GM19324 (cell line): ENCODE measurements at regions not wholly inside any gene's neighbourhood (a gene's known extent, or its start where the extent isn't known, plus 50 kb on each side); places are given as distances from the start of the nearest gene placed in this dataset.

Source experiments
- ATAC-seq: cut with Tn5 transposase; IDR thresholded peaks from one replicate; pipeline ENCODE4 v1.9.1; 2021; ENCODE audit warnings: mild to moderate bottlenecking, moderate library complexity; ENCODE audit not compliant: unreplicated experiment, low FRiP score

GRCh38 chr2:129103936-129104878, 785.5 kb upstream of the HS6ST1 start:
- no peak for ATAC-seq

- no peak for ATAC-seq
These were observed 793.5 kb upstream of the HS6ST1 start for GRCh38 chr2:129112181-129112580.

GRCh38 chr2:129113776-129114175, 795.1 kb upstream of the HS6ST1 start:
- ATAC-seq = no peak

GRCh38 chr2:129117434-129117833, 798.8 kb upstream of the HS6ST1 start:
- no peak for ATAC-seq

GRCh38 chr2:129118296-129118695, 799.6 kb upstream of the HS6ST1 start:
- no peak for ATAC-seq

GRCh38 chr2:129129087-129129486, 810.4 kb upstream of the HS6ST1 start:
- ATAC-seq = no peak

- no peak for ATAC-seq
These were observed 815.3 kb upstream of the HS6ST1 start for GRCh38 chr2:129133692-129134641.

- no peak for ATAC-seq
These were observed 816.3 kb upstream of the HS6ST1 start for GRCh38 chr2:129135017-129135416.

GRCh38 chr2:129139380-129139779, 820.7 kb upstream of the HS6ST1 start:
- no peak for ATAC-seq

GRCh38 chr2:129142465-129142864, 823.8 kb upstream of the HS6ST1 start:
- no peak for ATAC-seq

- ATAC-seq = no peak
These were observed 825.6 kb upstream of the HS6ST1 start for GRCh38 chr2:129144082-129144791.

- no peak for ATAC-seq
These were observed 827.0 kb upstream of the RAB6C start for GRCh38 chr2:129152514-129152913.

GRCh38 chr2:129160879-129161278, 818.6 kb upstream of the RAB6C start:
- no peak for ATAC-seq

- no peak for ATAC-seq
These were observed 815.1 kb upstream of the RAB6C start for GRCh38 chr2:129164220-129164949.

- ATAC-seq = no peak
These were observed 814.5 kb upstream of the RAB6C start for GRCh38 chr2:129165006-129165405.

- no peak for ATAC-seq
These were observed 812.0 kb upstream of the RAB6C start for GRCh38 chr2:129167456-129167855.

GRCh38 chr2:129170570-129170969, 808.9 kb upstream of the RAB6C start:
- no peak for ATAC-seq

GRCh38 chr2:129174143-129174542, 805.3 kb upstream of the RAB6C start:
- no peak for ATAC-seq

- ATAC-seq = no peak
These were observed 804.4 kb upstream of the RAB6C start for GRCh38 chr2:129175051-129175450.

GRCh38 chr2:129176375-129176774, 803.1 kb upstream of the RAB6C start:
- no peak for ATAC-seq
